ENCODE measurements at regions not wholly inside any gene's neighbourhood (a gene's known extent, or its start where the extent isn't known, plus 50 kb on each side); places are given as distances from the start of the nearest gene placed in this dataset.

DNA sequence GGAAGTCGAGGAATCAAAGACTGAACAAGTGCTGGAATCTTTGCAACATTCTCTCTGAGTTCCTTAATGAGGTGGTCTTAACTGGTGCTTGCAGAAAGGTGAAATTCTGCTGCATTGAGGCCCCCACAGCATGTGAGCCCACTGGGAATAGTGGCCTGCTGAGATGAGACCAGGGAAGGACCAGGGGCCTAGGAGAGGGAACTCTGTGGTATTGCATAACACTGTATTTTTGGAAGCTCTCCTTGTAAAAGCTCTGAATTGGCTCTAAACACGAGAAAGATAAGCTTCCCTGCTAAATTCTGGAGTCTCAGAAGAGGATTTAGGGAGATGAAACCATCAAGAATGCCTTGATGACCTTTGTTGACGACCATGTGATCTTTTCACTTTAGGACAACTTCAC lies 100.4 kb upstream of the TSC22D1 start:
- H3K9me3 ChIP-seq = no peaks in the 10 kb centered on the region
- CTCF ChIA-PET = no interaction called here

DNA sequence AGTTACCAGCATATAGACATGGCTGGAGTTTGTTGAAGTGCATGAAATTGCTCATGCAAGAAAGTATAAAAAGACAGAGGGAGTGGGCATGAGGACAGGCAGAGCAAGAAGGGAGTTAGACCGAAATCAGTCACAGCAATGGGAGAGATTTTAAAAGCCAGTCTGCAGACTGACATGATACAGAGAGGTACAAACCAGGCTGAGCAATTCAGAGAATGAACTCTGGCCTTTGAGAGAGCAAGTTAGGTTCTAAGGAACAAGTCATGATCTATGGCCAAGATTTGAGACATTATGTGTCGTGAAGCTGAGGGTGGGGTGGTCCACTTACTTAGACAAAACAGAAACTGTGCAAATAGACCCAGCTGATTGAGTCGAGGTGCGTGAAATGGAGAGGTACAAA lies 93.4 kb upstream of the TSC22D1 start:
- H3K4me1 ChIP-seq = no peaks in the 10 kb centered on the region; the same call in 2 of the 3 replicates
- CTCF ChIA-PET = no interaction called here
- TF ChIP-seq E2F6 (IDR thresholded peaks at IDR 0.05; ENCODE audit: borderline replicate concordance, low read depth) = no peak
- no peak for TF ChIP-seq NR3C1 (IDR thresholded peaks at IDR 0.05)
- no peak for TF ChIP-seq JUNB (IDR thresholded peaks at IDR 0.05)
- no peak for TF ChIP-seq RCOR1 (IDR thresholded peaks at IDR 0.05; ENCODE audit: low read depth, low read length)
- TF ChIP-seq ZNF302 (CRISPR knock-in tag; IDR thresholded peaks at IDR 0.05) = no peak
- TF ChIP-seq, protein P1, sequence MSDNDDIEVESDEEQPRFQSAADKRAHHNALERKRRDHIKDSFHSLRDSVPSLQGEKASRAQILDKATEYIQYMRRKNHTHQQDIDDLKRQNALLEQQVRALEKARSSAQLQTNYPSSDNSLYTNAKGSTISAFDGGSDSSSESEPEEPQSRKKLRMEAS (IDR thresholded peaks at IDR 0.05) = no peak
- no peak for TF ChIP-seq NPAS2 (CRISPR knock-in tag; IDR thresholded peaks at IDR 0.05; ENCODE audit: borderline replicate concordance)
- no peak for TF ChIP-seq CTCF (IDR thresholded peaks at IDR 0.05)
- no peak for TF ChIP-seq RARB (CRISPR knock-in tag; IDR thresholded peaks at IDR 0.05)
- POLR2A ChIA-PET = no interaction called here
- no peak for FAIRE-seq
- H3K27ac ChIP-seq = no peak overlapping the region
- H3K4me3 ChIP-seq = no peak overlapping the region
- H3K9me3 ChIP-seq = no peaks in the 10 kb centered on the region
- H3K4me2 ChIP-seq = no peak overlapping the region
- ATAC-seq = no peak
- DNase-seq (ENCODE audit: low read depth in 1 of 2, low spot score in 1 of 2) = no peak
- WGBS (ENCODE audit: missing lambda C conversion rate) = 86% methylated on average over 4 of the region's 4 CpGs

More for the DNA sequence above, 100.4 kb upstream of the TSC22D1 start:
- ATAC-seq = no peak
- Histone ChIP-seq H3K27ac (no peak overlapping the region), H3K4me2 (no peak overlapping the region), H3K4me1 (no peaks in the 10 kb centered on the region), H3K4me3 (no peak overlapping the region)
- no peak for TF ChIP-seq RAD21 (conservative IDR thresholded peaks at IDR 0.05 in 1 of 2, IDR thresholded peaks at IDR 0.05 in 1 of 2)
- TF ChIP-seq FOXS1 (CRISPR knock-in tag; IDR thresholded peaks at IDR 0.05) = no peak
- TF ChIP-seq NPAS2 (CRISPR knock-in tag; IDR thresholded peaks at IDR 0.05; ENCODE audit: borderline replicate concordance) = no peak
- no peak for TF ChIP-seq BCL3 (IDR thresholded peaks at IDR 0.05)
- no peak for TF ChIP-seq FOSL2 (IDR thresholded peaks at IDR 0.05)
- TF ChIP-seq FOSL2 (CRISPR knock-in tag; IDR thresholded peaks at IDR 0.05) = no peak
- no peak for TF ChIP-seq CBX2 (IDR thresholded peaks at IDR 0.05; ENCODE audit: borderline replicate concordance, low read depth)
- 45% methylated on average over 3 of the region's 3 CpGs for WGBS (ENCODE audit: missing lambda C conversion rate)
- FAIRE-seq = no peak
- no peak for DNase-seq (ENCODE audit: low read depth in 1 of 2, low spot score in 1 of 2)
- POLR2A ChIA-PET = no interaction called here

GRCh38 chr13:44668688-44669087 lies 92.6 kb upstream of the TSC22D1 start:
- no peaks in the 10 kb centered on the region; the same call in 2 of the 3 replicates for H3K4me1 ChIP-seq
- ChIA-PET POLR2A (no interaction called here), CTCF (no interaction called here)
- H3K4me2 ChIP-seq = no peak overlapping the region
- FAIRE-seq = no peak
- no peaks in the 10 kb centered on the region for H3K9me3 ChIP-seq
- DNase-seq (ENCODE audit: low read depth in 1 of 2, low spot score in 1 of 2) = no peak
- no peak overlapping the region for H3K4me3 ChIP-seq
- H3K27ac ChIP-seq = no peak overlapping the region
- 40% methylated on average over 2 of the region's 2 CpGs for WGBS (ENCODE audit: missing lambda C conversion rate)
- TF ChIP-seq CTCF (IDR thresholded peaks at IDR 0.05) (no peak), HEYL (CRISPR knock-in tag; IDR thresholded peaks at IDR 0.05) (no peak), HOXA7 (CRISPR knock-in tag; IDR thresholded peaks at IDR 0.05) (no peak), SMC3 (IDR thresholded peaks at IDR 0.05) (no peak), MAFK (IDR thresholded peaks at IDR 0.05; ENCODE audit: partially characterized antibody) (no peak), HOXB5 (CRISPR knock-in tag; IDR thresholded peaks at IDR 0.05) (no peak), JUN (IDR thresholded peaks at IDR 0.05) (no peak)
- TF ChIP-seq, protein P2, sequence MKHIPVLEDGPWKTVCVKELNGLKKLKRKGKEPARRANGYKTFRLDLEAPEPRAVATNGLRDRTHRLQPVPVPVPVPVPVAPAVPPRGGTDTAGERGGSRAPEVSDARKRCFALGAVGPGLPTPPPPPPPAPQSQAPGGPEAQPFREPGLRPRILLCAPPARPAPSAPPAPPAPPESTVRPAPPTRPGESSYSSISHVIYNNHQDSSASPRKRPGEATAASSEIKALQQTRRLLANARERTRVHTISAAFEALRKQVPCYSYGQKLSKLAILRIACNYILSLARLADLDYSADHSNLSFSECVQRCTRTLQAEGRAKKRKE (CRISPR knock-in tag; IDR thresholded peaks at IDR 0.05; ENCODE audit: low read depth) = no peak
- no peak for ATAC-seq
